ENCODE measurements at regions not wholly inside any gene's neighbourhood (a gene's known extent, or its start where the extent isn't known, plus 50 kb on each side); places are given as distances from the start of the nearest gene placed in this dataset.
"Not testable (repeated sequence)": the region's sequence is repeated elsewhere in the genome, so short reads cannot be mapped to it uniquely, and the experiment has no call there.

- in situ Hi-C loops (cut with MboI; ENCODE audit: low sequenced_read_pairs) = no loop called here
Observed at GRCh38 chr3:188964957-188965356, 206.8 kb upstream of the TPRG1 start.

GRCh38 chr3:188972310-188972709 lies 199.5 kb upstream of the TPRG1 start:
- in situ Hi-C loops (cut with MboI; ENCODE audit: low sequenced_read_pairs) = no loop called here

GRCh38 chr3:188974856-188975599 lies 196.7 kb upstream of the TPRG1 start:
- in situ Hi-C loops (cut with MboI; ENCODE audit: low sequenced_read_pairs) = no loop called here

- in situ Hi-C loops (cut with MboI; ENCODE audit: low sequenced_read_pairs) = no loop called here
Observed at GRCh38 chr3:188975600-188976314, 196.0 kb upstream of the TPRG1 start.

GRCh38 chr3:188976407-188976806 lies 195.4 kb upstream of the TPRG1 start:
- in situ Hi-C loops (cut with MboI; ENCODE audit: low sequenced_read_pairs) = no loop called here

GRCh38 chr3:188978421-188979171 lies 193.2 kb upstream of the TPRG1 start:
- in situ Hi-C loops (cut with MboI; ENCODE audit: low sequenced_read_pairs) = no loop called here

- in situ Hi-C loops (cut with MboI; ENCODE audit: low sequenced_read_pairs) = no loop called here
Observed at GRCh38 chr3:188979248-188979647, 192.5 kb upstream of the TPRG1 start.

GRCh38 chr3:188979669-188980310 lies 192.0 kb upstream of the TPRG1 start:
- in situ Hi-C loops (cut with MboI; ENCODE audit: low sequenced_read_pairs) = no loop called here

GRCh38 chr3:188993181-188993580 lies 178.6 kb upstream of the TPRG1 start:
- in situ Hi-C loops (cut with MboI; ENCODE audit: low sequenced_read_pairs) = no loop called here

- in situ Hi-C loops (cut with MboI; ENCODE audit: low sequenced_read_pairs) = no loop called here
Observed at GRCh38 chr3:189001559-189001958, 170.2 kb upstream of the TPRG1 start.

GRCh38 chr3:189003410-189003809 lies 168.4 kb upstream of the TPRG1 start:
- in situ Hi-C loops (cut with MboI; ENCODE audit: low sequenced_read_pairs) = no loop called here

GRCh38 chr3:189013224-189013888 lies 158.4 kb upstream of the TPRG1 start:
- in situ Hi-C loops (cut with MboI; ENCODE audit: low sequenced_read_pairs) = no loop called here

GRCh38 chr3:189014526-189014925 lies 157.2 kb upstream of the TPRG1 start:
- in situ Hi-C loops (cut with MboI; ENCODE audit: low sequenced_read_pairs) = no loop called here

- in situ Hi-C loops (cut with MboI; ENCODE audit: low sequenced_read_pairs) = not testable (repeated sequence)
Observed at GRCh38 chr3:189022576-189023466, 148.9 kb upstream of the TPRG1 start.

- in situ Hi-C loops (cut with MboI; ENCODE audit: low sequenced_read_pairs) = no loop called here
Observed at GRCh38 chr3:189025866-189026265, 145.9 kb upstream of the TPRG1 start.

GRCh38 chr3:189027626-189028155 lies 144.1 kb upstream of the TPRG1 start:
- in situ Hi-C loops (cut with MboI; ENCODE audit: low sequenced_read_pairs) = no loop called here

GRCh38 chr3:189038773-189039745 lies 132.7 kb upstream of the TPRG1 start:
- in situ Hi-C loops (cut with MboI; ENCODE audit: low sequenced_read_pairs) = no loop called here

GRCh38 chr3:189040656-189041335 lies 131.0 kb upstream of the TPRG1 start:
- in situ Hi-C loops (cut with MboI; ENCODE audit: low sequenced_read_pairs) = no loop called here
